Coronary artery (tissue), 2 donors: ENCODE measurements at regions not wholly inside any gene's neighbourhood (a gene's known extent, or its start where the extent isn't known, plus 50 kb on each side); places are given as distances from the start of the nearest gene placed in this dataset.

Experiments used
- DNase-seq: peaks from one replicate; pipeline ENCODE4 v3.0.0-alpha.2; 2017; ENCODE audit warnings: low spot score
- H3K27ac ChIP-seq, 2 donors: fragments of 200-600 bp; sonication (generic); one replicate each; pipeline ENCODE4 v1.5.1; 2016 to 2019
- H3K4me3 ChIP-seq: fragments of 200-600 bp; sonication (generic); 2 replicates; pipeline ENCODE4 v1.5.1; 2016; ENCODE audit warnings: mild to moderate bottlenecking, moderate library complexity
- TF ChIP-seq, protein P1 (sequence below): fragments of 200-600 bp; sonication (generic); IDR thresholded peaks from one replicate; pipeline ENCODE4 v1.5.1; 2019; ENCODE audit warnings: antibody characterized with exemption

DNA sequence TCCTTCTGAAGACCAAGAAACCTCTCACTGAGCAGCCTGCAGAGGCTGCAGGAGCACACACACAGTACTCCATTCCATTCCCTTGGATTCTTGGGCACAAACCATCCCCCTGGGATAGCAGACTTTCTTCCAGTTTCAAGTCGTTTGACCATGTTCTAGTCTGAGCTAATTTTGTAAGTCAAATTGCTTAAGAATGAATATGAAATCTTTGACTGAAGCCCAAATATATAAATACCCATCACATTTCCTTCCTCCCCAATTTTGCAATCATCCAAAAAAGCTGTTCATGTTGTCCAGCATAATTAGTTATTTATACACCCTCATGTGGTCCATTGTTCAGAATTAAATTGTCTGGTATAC, 231.2 kb upstream of the TPRG1 start:
- H3K4me3 ChIP-seq: no peak overlapping the region
- peak; percentile 81 for DNase-seq
- TF ChIP-seq, protein P1, sequence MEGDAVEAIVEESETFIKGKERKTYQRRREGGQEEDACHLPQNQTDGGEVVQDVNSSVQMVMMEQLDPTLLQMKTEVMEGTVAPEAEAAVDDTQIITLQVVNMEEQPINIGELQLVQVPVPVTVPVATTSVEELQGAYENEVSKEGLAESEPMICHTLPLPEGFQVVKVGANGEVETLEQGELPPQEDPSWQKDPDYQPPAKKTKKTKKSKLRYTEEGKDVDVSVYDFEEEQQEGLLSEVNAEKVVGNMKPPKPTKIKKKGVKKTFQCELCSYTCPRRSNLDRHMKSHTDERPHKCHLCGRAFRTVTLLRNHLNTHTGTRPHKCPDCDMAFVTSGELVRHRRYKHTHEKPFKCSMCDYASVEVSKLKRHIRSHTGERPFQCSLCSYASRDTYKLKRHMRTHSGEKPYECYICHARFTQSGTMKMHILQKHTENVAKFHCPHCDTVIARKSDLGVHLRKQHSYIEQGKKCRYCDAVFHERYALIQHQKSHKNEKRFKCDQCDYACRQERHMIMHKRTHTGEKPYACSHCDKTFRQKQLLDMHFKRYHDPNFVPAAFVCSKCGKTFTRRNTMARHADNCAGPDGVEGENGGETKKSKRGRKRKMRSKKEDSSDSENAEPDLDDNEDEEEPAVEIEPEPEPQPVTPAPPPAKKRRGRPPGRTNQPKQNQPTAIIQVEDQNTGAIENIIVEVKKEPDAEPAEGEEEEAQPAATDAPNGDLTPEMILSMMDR: no peak
- H3K27ac ChIP-seq: peak overlapping the region; percentile 86 to 87

- DNase-seq: no peak
- TF ChIP-seq, protein P1: no peak
- Histone ChIP-seq H3K27ac (peak overlapping the region; percentile 86 to 87), H3K4me3 (no peak overlapping the region)
These were observed 230.7 kb upstream of the TPRG1 start for GRCh38 chr3:188941103-188941502.

- no peak for DNase-seq
- TF ChIP-seq, protein P1: no peak
- Histone ChIP-seq H3K27ac (peak overlapping the region in 1 of 2 donors; percentile 87), H3K4me3 (no peak overlapping the region)
These were observed 229.6 kb upstream of the TPRG1 start for GRCh38 chr3:188942191-188942590.

DNA sequence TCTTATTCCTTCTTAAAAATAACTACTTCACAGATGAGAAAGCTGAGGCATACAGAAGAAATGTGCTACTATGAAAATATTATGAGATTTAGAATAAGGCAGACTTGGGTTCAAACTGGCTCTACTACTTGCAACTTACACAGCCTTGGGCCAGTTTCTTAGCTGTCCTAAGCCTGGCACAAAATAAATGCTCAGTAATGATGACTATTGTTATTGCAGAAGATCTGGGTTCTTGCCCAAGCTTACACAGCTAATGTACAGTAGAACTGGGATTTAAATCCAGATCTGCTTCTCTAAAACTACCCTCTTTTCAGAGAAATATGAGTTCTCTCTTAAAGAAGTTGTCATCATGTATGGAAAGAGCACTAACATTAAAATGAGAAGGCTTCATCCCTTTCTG, 228.2 kb upstream of the TPRG1 start:
- Histone ChIP-seq H3K27ac (peak overlapping the region; percentile 62 to 87), H3K4me3 (no peak overlapping the region)
- DNase-seq: no peak
- TF ChIP-seq, protein P1: no peak

DNA sequence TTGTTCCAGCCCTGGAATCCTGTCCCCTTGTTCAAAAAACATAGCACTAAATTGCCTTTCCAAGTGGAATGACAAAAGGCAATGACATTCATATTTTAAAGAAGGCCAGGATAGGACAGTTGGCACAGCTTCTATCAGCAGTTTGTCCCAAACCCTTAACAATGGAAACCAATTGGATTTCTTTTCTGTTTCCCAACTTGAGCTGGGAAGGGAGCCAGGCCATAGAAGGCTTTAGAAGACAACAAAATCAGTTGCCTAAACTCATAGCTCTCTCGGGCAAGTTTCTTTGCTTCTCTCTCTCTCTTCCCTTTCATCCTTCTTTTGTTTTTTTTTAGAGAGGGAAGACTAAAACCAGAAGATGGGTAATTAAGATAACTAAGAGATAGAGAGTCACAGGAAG, 227.7 kb upstream of the TPRG1 start:
- TF ChIP-seq, protein P1: no peak
- peak overlapping the region; percentile 62 to 87 for H3K27ac ChIP-seq
- no peak overlapping the region for H3K4me3 ChIP-seq
- no peak for DNase-seq

GRCh38 chr3:188946351-188947240, 225.2 kb upstream of the TPRG1 start:
- Histone ChIP-seq H3K4me3 (peak overlapping the region; percentile 70), H3K27ac (peak overlapping the region; percentile 87 to 97)
- no peak for DNase-seq
- TF ChIP-seq, protein P1: no peak
